GM23248 (cell line): ENCODE measurements at regions not wholly inside any gene's neighbourhood (a gene's known extent, or its start where the extent isn't known, plus 50 kb on each side); places are given as distances from the start of the nearest gene placed in this dataset.

Experiments used
- EZH2 ChIP-seq: fragments of 200-600 bp; sonication (generic); IDR thresholded peaks from 2 replicates; pipeline ENCODE4 v1.6.1; 2018; ENCODE audit warnings: antibody characterized with exemption, mild to moderate bottlenecking; ENCODE audit not compliant: insufficient read depth, poor library complexity, severe bottlenecking
- EZH2phosphoT487 ChIP-seq: fragments of 200-600 bp; sonication (generic); IDR thresholded peaks from 2 replicates; pipeline ENCODE4 v1.6.1; 2018; ENCODE audit warnings: antibody characterized with exemption, moderate library complexity, mild to moderate bottlenecking, low read depth; ENCODE audit not compliant: insufficient read depth

GRCh38 chr19:28399187-28399586, 813.8 kb downstream of the UQCRFS1 start:
- no peak for TF ChIP-seq EZH2
- no peak for TF ChIP-seq EZH2phosphoT487
